Right cardiac atrium (tissue), 5 donors: ENCODE measurements at regions not wholly inside any gene's neighbourhood (a gene's known extent, or its start where the extent isn't known, plus 50 kb on each side); places are given as distances from the start of the nearest gene placed in this dataset.

ENCODE experiments used
- ATAC-seq, 2 donors: fragments of 200-7000 bp; cut with Tn5 transposase; one replicate each; pipeline versions ENCODE4 v1.8.0 to v1.9.1; 2020; ENCODE audit warnings: moderate library complexity in 2 of 2, mild to moderate bottlenecking in 1 of 2
- DNase-seq, 3 donors: peaks; one replicate each; pipeline ENCODE4 v3.0.0-alpha.2; 2020
- H3K27ac ChIP-seq: one replicate; pipeline ENCODE4 v1.5.1; 2013; ENCODE audit warnings: mild to moderate bottlenecking, low read length, control low read depth, moderate library complexity
- H3K27me3 ChIP-seq: one replicate; pipeline ENCODE4 v1.6.1; 2013; ENCODE audit not compliant: control insufficient read depth, insufficient read depth
- H3K4me1 ChIP-seq: one replicate; pipeline ENCODE4 v1.6.1; 2013; ENCODE audit warnings: low read length; ENCODE audit not compliant: control insufficient read depth, insufficient read depth
- H3K4me3 ChIP-seq: one replicate; pipeline ENCODE4 v1.5.1; 2013; ENCODE audit warnings: low read length, control low read depth
- H3K9me3 ChIP-seq: one replicate; pipeline ENCODE4 v1.6.1; 2013; ENCODE audit warnings: low read length; ENCODE audit not compliant: control insufficient read depth
- WGBS: extraction: QIAGEN DNeasy Blood & Tissue Kit; methylation state at CpG from one replicate; pipeline ENCODE4 v1.1.7; 2013; 5-methylcytosine and 5-hydroxymethylcytosine counted together
- intact Hi-C, 4 donors: fragments of 100-400 bp; cut with DNase I; formaldehyde crosslinking; loops; one replicate each; pipeline versions ENCODE4 v1.11.0 to v1.14.0; 2022 to 2023
- donor health status: healthy with polysubstance abuse.
- donor health status: DM: no; HTN: yes; CAD: no.
- donor health status: DM: no; HTN: no; CAD: no.
- donor health status: DM: no; HTN: yes; CAD: no; lungs with severe emphysema.
- donor health status: DM: yes; HTN: yes; CAD: no.

DNA sequence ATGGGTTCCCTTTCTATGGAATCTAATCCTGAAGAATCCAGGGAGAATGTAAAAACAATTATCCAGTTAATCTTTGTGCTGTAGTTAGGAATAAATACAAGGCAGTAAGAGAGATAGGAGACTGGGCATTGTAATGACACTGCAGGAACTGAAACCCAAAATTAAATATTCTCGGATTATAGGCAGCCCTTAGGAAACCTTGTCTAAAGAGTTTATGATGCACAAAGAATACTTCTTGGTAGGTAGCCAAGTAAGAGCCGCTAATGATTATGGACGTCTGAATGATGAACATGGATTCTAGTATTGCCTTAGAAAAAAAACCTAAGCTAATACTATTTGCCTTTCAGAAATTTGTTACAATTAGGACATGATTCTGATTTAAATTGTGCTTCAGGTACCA, 165.4 kb upstream of the LRIG3 start:
- intact Hi-C loops: loop anchor here in 1 of 4 donors (5.0 kb wide), 1 partner anchor 738 kb away; no protein-coding TSS in a partner anchor
- ATAC-seq: no peak
- no peaks in the 10 kb centered on the region for H3K9me3 ChIP-seq
- no peak for DNase-seq
- H3K4me1 ChIP-seq: no peaks in the 10 kb centered on the region
- H3K4me3 ChIP-seq: no peak overlapping the region
- H3K27me3 ChIP-seq: no peaks in the 10 kb centered on the region
- WGBS: 35% methylated on average over 3 of the region's 3 CpGs
- H3K27ac ChIP-seq: no peak overlapping the region

DNA sequence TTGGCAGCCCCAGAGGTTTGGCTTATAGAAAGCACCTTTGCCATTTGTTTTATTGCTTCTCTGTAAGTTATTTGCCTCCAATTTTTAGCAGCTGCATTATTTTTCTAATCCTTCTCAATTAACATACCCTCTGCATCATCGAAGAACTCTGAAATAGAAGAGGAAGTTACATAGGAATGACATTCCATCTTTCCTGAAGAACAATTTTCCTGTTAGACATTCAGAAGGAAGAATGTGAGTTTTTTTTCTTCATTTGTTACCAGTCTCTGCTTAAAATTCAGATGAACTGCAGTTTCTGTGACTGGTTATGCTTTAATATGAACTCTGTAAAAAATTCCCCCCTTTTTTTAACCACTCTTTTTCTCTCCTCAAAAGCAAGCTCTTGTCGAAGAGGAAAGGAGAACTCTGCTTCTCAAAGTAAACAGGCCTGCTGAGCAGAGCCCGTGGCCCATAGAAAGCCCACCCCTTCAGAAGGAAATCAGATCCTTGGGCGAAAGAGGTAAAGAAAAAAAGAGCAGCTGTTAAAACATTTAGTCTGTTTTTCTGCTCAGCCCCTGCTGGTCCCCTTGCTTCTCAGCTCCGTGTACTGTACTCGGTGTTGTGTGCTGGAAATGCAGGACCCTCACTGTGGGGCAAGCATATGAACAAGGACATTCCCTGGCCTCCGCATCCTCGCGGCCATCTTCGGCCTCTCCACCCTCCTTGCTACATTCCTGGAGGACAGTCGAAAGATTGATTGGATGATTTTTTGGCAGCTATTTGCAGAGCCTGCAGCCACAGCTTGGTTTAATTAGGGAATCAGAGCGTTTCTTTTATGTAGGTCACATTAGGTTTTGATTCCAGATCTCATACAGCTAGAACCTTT, 164.4 kb upstream of the LRIG3 start:
- peak; percentile 36 to 48 for ATAC-seq
- peak in 2 of 3 donors; percentile 27 to 45 for DNase-seq
- no peaks in the 10 kb centered on the region for H3K27me3 ChIP-seq
- no peak overlapping the region for H3K4me3 ChIP-seq
- intact Hi-C loops: loop anchor here in 1 of 4 donors (5.0 kb wide), 1 partner anchor 737 kb away; no protein-coding TSS in a partner anchor
- no peaks in the 10 kb centered on the region for H3K9me3 ChIP-seq
- H3K27ac ChIP-seq: no peak overlapping the region
- H3K4me1 ChIP-seq: no peaks in the 10 kb centered on the region
- WGBS: 45% methylated on average over 12 of the region's 12 CpGs

DNA sequence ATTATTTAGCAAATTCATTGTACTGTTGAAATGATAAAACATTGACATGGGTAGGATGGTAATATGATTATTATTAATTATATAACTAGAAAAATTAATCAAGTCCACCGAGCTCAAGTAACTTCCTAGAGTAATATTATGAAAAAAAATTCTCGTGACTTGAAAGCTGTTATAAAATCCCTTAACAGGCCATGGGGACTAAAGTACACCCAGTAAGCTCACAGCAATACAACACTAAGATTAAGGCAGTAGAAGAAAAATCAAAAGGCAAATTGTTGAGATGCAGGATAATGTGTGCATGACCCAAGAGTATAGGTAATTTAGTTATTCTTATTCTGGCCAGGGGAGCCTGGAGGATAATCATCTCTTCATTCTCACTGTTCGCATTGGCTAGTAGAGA, 162.6 kb upstream of the LRIG3 start:
- no peaks in the 10 kb centered on the region for H3K4me1 ChIP-seq
- intact Hi-C loops: no loop called here
- ATAC-seq (no peak), DNase-seq (no peak)
- H3K27ac ChIP-seq: no peak overlapping the region
- no peak overlapping the region for H3K4me3 ChIP-seq
- no peaks in the 10 kb centered on the region for H3K27me3 ChIP-seq
- H3K9me3 ChIP-seq: no peaks in the 10 kb centered on the region
- 96% methylated on average over 3 of the region's 3 CpGs for WGBS

DNA sequence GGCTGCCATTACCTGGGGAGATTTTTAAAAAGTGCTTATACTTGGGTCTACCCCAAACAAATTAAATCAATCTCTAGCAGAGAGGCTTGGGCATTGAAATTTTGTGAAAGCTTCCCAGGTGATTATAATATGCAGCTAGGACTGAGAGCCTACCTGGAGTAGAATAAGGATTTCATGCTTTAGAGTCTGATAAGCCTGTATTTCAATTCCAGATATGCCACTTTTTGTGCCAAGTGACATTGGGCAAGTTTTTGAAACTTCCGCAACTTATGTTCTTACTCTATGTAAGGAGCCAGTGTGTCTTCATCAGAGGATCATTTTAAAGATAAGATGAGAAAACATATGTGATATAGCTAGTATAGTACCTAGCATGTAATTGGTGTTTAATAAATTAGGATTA, 159.8 kb upstream of the LRIG3 start:
- Histone ChIP-seq H3K4me3 (no peak overlapping the region), H3K27me3 (no peaks in the 10 kb centered on the region), H3K27ac (no peak overlapping the region), H3K9me3 (no peaks in the 10 kb centered on the region), H3K4me1 (no peaks in the 10 kb centered on the region)
- intact Hi-C loops: no loop called here
- no peak for DNase-seq
- no peak for ATAC-seq
- 98% methylated on average over 1 of the region's 1 CpG for WGBS

DNA sequence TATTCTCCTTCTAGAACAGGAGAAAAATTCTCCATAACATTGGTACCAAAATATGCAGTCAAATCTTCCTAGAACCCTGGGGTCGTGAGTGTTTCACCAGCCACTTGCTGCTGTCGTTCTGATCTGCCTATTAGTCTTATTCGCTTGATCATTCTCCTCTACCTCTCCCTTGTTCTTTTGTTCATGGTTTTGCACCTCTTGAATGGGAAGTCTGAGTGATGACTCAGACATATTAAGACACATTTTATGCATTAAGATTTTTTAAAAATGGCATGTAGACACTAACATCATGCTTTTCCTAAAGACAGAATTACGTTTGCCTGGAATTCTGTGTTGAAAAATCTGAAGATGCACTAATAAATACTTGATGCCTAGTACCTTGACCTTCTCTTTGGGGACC, 159.2 kb upstream of the LRIG3 start:
- Histone ChIP-seq H3K4me1 (no peaks in the 10 kb centered on the region), H3K27ac (no peak overlapping the region), H3K4me3 (no peak overlapping the region), H3K9me3 (no peaks in the 10 kb centered on the region), H3K27me3 (no peaks in the 10 kb centered on the region)
- WGBS: 77% methylated on average over 4 of the region's 4 CpGs
- intact Hi-C loops: no loop called here
- no peak for ATAC-seq
- no peak for DNase-seq

DNA sequence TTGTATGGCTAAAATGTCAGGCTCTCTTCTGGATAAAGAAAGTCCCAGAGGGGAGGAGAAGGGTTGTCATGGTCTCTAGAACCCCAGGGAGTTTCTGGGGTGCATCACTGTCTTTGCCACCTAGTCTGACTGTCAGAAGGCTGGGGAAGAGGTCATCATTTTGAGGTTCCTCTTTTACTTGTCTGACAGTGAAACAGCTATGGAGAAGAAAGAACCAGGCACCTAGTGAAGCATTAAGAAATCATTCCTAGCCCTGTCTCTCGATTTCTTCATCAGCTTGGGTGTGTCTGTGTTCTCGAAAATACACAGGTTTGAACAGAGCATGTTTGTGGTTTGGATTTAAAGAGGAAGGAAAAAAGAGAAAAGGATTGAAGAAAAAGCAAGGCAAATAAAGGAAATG, 158.7 kb upstream of the LRIG3 start:
- Histone ChIP-seq H3K27me3 (no peaks in the 10 kb centered on the region), H3K27ac (no peak overlapping the region), H3K9me3 (no peaks in the 10 kb centered on the region), H3K4me1 (no peaks in the 10 kb centered on the region), H3K4me3 (no peak overlapping the region)
- intact Hi-C loops: no loop called here
- ATAC-seq (no peak), DNase-seq (no peak)
- whole genome bisulfite sequencing: 65% methylated on average over 2 of the region's 2 CpGs

DNA sequence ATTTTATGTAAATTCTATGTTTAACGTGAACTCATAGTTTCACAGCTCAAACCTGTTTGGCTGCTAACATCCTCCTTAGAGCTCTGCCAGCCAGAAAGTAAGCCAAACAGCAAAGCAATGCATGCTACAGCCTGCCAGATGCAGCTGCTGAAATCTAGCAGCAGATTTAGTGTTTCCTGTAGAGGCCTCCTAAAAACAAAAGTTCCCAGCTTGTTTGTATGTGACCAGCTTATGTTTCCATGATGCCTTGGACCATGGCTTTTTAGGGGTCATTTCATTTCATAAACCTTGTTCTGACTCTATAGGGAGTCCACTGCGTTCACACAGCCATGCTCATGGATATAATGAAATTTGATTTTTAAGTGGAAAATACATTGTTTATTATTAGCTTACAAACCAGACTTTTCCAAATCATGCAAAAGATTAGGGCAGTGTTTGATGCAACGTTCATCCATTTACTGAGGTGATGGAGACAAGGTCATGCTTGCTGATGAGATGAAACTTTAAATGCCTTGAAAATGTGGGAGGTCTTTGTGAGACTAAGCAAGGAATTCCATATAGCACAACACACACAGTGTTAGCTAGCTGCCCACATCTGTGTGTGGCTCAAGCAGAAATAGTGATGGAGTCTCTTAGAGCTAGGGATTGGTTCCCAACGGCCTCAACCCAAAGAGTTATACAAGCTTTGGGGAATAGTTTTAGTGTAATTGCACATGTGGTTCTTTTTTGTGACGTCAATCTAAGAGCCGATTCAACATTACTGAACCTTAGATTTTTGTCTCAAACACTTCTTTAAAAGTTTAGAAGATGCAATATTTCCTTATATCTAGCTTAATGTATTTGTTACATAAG, 157.5 kb upstream of the LRIG3 start:
- intact Hi-C loops: no loop called here
- DNase-seq (peak in 1 of 3 donors; percentile 42), ATAC-seq (peak; percentile 78 to 80)
- Histone ChIP-seq H3K4me1 (no peaks in the 10 kb centered on the region), H3K9me3 (no peaks in the 10 kb centered on the region), H3K27ac (no peak overlapping the region), H3K27me3 (no peaks in the 10 kb centered on the region), H3K4me3 (no peak overlapping the region)
- WGBS: 52% methylated on average over 6 of the region's 6 CpGs

DNA sequence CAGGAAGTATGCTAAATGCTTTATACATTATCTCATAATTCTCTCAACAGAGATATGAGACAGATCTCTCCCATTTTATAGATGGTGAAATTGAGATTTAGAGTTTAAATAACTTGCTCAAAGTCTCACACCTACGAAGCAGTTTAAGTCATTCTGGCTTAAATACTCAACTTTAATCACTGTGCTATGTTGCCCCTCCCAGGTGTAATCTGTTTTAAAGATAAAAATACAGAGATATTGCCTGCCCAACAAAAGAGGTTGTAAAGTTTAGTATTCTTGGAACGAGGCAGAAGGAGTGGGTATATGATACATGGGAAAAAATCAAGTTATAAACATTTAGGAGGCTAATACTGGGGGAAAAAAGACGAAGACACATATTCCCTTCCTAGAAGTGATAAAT, 156.8 kb upstream of the LRIG3 start:
- Histone ChIP-seq H3K9me3 (no peaks in the 10 kb centered on the region), H3K27me3 (no peaks in the 10 kb centered on the region), H3K4me3 (no peak overlapping the region), H3K4me1 (no peaks in the 10 kb centered on the region), H3K27ac (no peak overlapping the region)
- 58% methylated on average over 3 of the region's 3 CpGs for WGBS
- ATAC-seq: peak; percentile 29 to 63
- no peak for DNase-seq
- intact Hi-C loops: no loop called here

DNA sequence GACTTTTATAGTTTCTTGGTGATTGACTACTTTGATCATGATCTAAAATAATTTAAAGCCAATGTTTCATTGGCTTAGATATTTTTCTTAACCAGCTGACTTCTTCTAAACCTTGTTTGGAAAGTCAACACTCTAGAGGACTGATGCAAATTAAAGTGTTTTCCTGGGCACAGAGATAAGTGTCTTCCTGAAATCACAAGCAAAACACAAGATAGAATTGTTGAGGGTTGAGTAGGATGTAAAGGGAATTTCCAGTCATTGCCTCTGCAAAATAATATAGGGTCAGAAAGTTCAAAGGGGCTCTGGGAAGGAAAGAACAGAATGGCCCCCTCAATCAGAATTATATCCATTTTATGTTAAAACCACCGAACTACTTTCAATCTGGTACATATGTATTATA, 156.3 kb upstream of the LRIG3 start:
- H3K27ac ChIP-seq: no peak overlapping the region
- intact Hi-C loops: no loop called here
- ATAC-seq (peak; percentile 29 to 68), DNase-seq (no peak)
- no peaks in the 10 kb centered on the region for H3K27me3 ChIP-seq
- no peak overlapping the region for H3K4me3 ChIP-seq
- WGBS: 68% methylated on average over 1 of the region's 1 CpG
- no peaks in the 10 kb centered on the region for H3K4me1 ChIP-seq
- H3K9me3 ChIP-seq: no peaks in the 10 kb centered on the region

DNA sequence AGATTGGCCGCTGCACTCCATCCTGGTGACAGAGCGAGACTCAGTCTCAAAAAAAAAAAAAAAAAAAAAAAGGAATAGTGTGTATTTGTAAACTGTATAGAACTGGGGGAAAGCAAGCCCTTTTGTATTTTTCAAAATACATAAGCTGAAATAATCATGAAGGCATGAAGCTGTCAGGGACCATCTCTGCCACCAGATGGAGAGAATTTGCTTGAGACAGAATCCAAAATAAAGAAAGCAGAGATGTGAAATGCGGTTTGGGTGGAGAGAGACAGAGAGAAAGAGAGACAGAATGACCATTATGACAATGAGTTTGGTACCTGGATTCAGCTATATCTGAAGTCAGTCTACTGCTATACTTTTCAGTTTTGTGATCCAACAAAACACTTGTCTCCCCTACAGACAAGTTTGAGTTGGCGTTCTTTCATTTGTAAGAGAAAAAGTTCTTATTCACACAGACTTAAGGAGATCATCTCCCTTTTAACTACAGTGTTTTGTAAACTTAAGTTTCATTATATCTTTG, 155.7 kb upstream of the LRIG3 start:
- Histone ChIP-seq H3K27me3 (no peaks in the 10 kb centered on the region), H3K27ac (no peak overlapping the region), H3K9me3 (no peaks in the 10 kb centered on the region), H3K4me1 (no peaks in the 10 kb centered on the region), H3K4me3 (no peak overlapping the region)
- WGBS: 89% methylated on average over 4 of the region's 4 CpGs
- intact Hi-C loops: no loop called here
- no peak for DNase-seq
- ATAC-seq: no peak

DNA sequence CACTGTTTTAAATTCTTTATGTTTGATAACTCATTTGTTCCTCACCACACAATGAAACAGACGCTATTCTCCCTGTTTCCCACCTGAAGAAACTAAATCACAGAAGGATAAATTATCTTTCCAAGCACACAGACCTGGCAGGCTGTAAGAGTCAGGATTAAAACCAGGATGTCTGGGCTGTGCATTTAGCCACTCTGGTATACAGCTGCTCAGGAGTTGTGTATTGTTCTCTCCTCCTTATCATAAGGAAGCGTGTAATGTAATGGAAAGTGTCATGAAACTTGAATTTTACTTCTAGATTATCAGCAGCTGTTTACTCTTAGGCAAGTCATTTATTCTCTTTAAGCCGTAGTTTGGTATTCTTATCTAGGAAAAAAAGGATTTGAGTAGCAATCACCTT, 154.8 kb upstream of the LRIG3 start:
- H3K9me3 ChIP-seq: no peaks in the 10 kb centered on the region
- no peaks in the 10 kb centered on the region for H3K4me1 ChIP-seq
- no peak overlapping the region for H3K27ac ChIP-seq
- ATAC-seq (peak; percentile 54 to 76), DNase-seq (no peak)
- H3K4me3 ChIP-seq: no peak overlapping the region
- H3K27me3 ChIP-seq: no peaks in the 10 kb centered on the region
- intact Hi-C loops: no loop called here
- WGBS: 70% methylated on average over 3 of the region's 3 CpGs
